SK-MEL-5 (cell line): ENCODE measurements at regions not wholly inside any gene's neighbourhood (a gene's known extent, or its start where the extent isn't known, plus 50 kb on each side); places are given as distances from the start of the nearest gene placed in this dataset.

ENCODE experiments used
- DNase-seq: peaks from one replicate; pipeline ENCODE4 v3.0.0-alpha.2; 2016; ENCODE audit warnings: low read depth, low spot score
- in situ Hi-C: cut with HindIII; loops from 2 replicates; pipeline ENCODE4 v1.10.0; 2016; ENCODE audit warnings: low sequenced_read_pairs, high pct_unique_total_duplicates, low pct_unique_long_range_greater_than_20kb

- no peak for DNase-seq
- in situ Hi-C loops = no loop called here
Measured at GRCh38 chr21:43275421-43276211, 106.8 kb downstream of the CRYAA start.

GRCh38 chr21:43274946-43275310 lies 106.1 kb downstream of the CRYAA start:
- in situ Hi-C loops = no loop called here
- DNase-seq = no peak

DNA sequence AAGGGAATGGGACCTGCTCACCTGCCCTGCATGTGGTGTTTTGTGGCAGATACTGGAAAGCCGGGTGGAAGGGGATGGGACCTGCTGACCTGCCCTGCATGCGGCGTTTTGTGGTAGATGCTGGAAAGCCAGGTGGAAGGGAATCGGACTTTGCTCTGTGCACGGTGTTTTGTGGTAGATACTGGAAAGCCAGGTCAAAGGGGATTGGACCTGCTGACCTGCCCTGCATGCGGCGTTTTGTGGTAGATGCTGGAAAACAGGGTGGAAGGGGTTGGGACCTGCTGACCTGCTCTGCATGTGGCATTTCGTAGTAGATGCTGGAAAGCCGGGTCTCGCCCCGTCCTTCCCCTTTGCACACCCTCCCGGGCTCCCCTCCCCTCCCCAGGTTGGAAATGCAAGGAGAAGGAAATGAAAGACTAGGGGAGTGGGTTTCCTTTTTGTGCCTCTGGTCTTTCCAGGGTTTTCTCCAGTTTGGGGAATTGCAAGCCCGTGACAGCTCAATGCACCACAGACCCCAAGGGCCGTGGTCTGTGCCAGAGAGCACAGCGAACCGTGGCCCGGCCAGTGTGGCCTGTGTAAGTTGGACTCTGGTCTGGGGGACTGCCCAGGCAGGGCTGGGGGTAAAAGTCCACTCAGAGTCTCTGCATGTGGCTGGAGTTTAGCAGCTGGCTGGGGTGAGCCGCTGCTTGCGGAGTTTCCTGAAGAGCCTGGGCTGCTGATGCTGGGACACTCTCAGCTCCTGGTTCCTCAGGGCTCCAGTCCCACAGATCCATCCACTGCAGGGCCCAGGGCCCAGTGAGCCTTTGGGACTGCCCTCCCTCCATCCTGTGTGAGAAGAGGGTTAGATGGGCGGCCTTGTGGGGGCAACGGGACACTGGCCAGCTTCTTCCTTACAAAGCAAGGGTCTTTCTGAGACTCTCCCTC lies 105.5 kb downstream of the CRYAA start:
- in situ Hi-C loops = no loop called here
- DNase-seq = no peak

- in situ Hi-C loops = no loop called here
- no peak for DNase-seq
Measured at GRCh38 chr21:43273708-43274021, 104.9 kb downstream of the CRYAA start.

- in situ Hi-C loops = no loop called here
- DNase-seq = no peak
Measured at GRCh38 chr21:43273016-43273707, 104.4 kb downstream of the CRYAA start.

- in situ Hi-C loops = no loop called here
- DNase-seq = no peak
Measured at GRCh38 chr21:43272591-43272990, 103.8 kb downstream of the CRYAA start.

GRCh38 chr21:43271452-43272020 lies 102.7 kb downstream of the CRYAA start:
- no peak for DNase-seq
- in situ Hi-C loops = no loop called here

DNA sequence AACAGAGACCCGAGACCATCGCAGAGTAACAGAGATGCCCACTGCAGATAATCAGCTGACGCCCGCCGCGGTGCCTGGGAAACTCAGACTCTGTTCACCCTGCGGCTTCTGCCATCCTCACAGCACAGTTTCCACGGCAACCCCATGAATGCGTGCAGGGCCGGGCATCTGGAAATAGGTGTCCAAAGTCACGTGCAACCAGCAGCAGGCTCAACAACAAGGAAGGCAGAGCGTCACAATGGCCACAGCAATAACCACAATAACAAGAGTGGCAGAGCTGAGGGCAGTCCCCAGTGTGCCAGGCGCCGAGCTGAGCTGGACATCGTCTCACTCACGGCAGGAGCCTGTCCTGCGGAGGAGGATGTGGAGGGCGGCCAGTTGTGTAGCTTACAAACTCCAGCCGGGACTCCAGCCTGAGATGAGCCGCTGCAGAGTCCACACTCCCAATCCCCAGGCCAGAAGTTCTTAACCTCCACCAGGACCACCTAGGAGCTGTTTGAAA lies 102.0 kb downstream of the CRYAA start:
- DNase-seq = no peak
- in situ Hi-C loops = no loop called here

DNA sequence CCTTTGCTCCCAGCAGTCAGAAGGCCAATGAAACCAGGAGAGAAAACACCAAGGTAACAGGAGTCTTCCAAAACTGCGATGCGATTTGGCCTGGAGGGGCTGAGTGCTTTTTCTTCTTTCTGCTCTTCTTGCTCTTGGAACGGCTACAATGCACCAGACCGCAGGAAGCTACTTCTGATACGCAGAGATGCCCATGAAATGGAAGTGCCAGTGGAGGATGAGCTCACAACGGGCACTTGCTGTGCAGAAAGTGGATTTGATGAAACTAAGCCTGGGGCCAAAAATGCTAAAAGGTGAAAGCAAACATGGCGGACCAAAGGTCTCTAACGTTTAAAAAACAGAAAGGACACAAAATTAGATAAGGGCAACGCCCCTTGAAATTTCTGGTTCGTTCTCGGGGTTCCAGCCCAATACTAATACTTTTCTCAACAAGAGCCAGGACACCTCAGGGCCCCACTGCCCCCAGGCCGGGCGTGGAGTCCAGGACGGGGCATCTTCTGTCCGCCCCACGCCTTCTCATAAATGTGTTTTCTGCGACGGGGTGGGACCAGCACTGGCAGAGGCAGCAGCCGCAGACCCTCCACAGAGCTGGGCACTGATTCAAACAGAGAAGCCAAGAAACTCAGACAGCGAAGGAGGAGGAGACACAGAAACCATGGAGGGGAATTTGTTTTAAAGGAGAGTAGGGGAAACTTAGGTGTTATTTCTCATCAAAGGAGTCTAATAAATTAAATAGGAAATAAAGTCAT lies 101.3 kb downstream of the CRYAA start:
- no peak for DNase-seq

GRCh38 chr21:43269440-43269839 lies 100.6 kb downstream of the CRYAA start:
- in situ Hi-C loops = no loop called here
- DNase-seq = peak; percentile 54

More for the DNA sequence above, 101.3 kb downstream of the CRYAA start:
- in situ Hi-C loops = no loop called here

GRCh38 chr21:43268804-43269186 lies 100.0 kb downstream of the CRYAA start:
- DNase-seq = no peak
- in situ Hi-C loops = no loop called here

GRCh38 chr21:43268086-43268803 lies 99.4 kb downstream of the CRYAA start:
- DNase-seq = no peak
- in situ Hi-C loops = no loop called here

DNA sequence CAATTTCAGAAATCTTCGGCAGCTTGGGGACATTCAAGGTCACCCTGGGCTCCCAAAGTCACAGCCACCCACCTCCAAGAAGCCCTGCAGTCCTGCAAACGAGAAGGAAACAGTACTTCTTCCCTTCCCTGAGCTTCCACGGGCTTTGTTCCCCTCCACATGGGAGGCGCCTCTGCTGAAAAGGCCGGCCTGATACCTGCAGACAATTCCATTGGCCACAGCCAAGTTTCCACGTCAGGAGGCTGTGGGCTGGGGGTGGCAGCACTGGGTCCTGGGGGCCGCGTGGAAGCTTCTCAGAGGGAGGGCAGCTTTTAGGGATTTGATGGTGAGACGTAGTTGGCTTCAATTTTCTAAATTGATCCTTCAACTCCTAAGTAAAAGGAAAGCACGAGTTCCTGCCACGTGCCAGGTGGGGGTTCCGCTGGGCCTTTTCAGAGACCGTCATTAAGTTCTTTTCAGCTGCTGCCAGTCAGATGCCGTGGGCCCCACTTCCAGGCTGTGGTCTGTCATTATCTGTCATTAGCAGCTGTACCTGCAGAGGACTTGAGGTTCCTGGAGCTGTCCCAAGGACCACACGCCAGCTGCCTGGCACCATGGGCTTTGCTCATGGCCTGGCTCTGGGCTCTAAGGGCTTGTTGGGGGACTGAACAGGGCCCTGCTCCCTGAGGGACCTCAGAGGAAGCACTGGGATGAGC lies 98.7 kb downstream of the CRYAA start:
- DNase-seq = no peak
- in situ Hi-C loops = no loop called here

DNA sequence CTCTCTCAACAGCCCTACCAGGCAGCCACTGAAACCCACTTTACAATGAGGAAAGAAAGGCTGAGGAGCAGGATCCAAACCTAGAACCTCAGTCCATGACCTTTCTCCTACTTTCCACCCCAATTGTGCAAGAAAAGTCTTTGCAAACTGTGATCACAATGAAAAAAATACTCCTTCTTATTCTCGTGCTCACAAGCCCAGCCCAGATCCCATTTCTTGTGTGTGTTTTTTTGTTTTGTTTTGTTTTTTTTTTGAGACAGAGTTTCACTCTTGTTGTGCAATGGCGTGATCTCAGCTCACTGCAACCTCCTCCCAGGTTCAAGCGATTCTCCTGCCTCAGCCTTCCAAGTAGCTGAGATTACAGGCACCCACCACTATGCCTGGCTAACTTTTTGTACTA lies 97.7 kb downstream of the CRYAA start:
- no peak for DNase-seq
- in situ Hi-C loops = no loop called here

DNA sequence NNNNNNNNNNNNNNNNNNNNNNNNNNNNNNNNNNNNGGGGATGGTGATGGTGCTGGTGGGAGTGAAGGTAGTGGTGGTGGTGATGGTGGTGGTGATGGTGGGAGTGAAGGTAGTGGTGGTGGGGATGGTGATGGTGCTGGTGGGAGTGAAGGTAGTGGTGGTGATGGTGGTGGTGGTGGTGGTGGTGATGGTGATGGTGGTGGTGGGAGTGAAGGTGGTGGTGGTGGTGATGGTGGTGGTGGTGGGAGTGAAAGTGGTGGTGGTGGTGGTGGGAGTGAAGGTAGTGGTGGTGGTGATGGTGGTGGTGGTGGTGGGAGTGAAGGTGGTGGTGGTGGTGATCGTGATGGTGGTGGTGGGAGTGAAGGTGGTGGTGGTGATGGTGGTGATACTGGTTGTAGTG lies 93.6 kb downstream of the CRYAA start:
- in situ Hi-C loops = no loop called here
- no peak for DNase-seq
